Endothelial cell of umbilical vein (primary cell): ENCODE measurements at regions not wholly inside any gene's neighbourhood (a gene's known extent, or its start where the extent isn't known, plus 50 kb on each side); places are given as distances from the start of the nearest gene placed in this dataset.

Experiments
- BruUV-seq: library from RNA; stranded (reverse); fragments of 400-500 nt; replicated peaks from 2 replicates; lab custom pipeline; 2021; lab: Mats Ljungman, UMichigan
- CTCF ChIA-PET: fragments of 300-600, 350-600 bp; sonication (Branson Sonifier 250); formaldehyde crosslinking; loops from one replicate; lab custom pipeline; 2021; ENCODE audit warnings: antibody characterized with exemption, inconsistent platforms; lab: Charles Lee
- POLR2A ChIA-PET: fragments of 300-600, 350-600 bp; sonication (Branson Sonifier 250); formaldehyde crosslinking; loops from one replicate; lab custom pipeline; 2021; ENCODE audit warnings: antibody characterized with exemption, inconsistent platforms; lab: Charles Lee
- DNase-seq: peaks from one replicate; pipeline ENCODE4 v3.0.0-alpha.2; 2011; ENCODE audit warnings: low read depth, low spot score
- FAIRE-seq: peaks from 2 replicates; lab custom pipeline; 2011; peaks lifted over from hg19 to GRCh38; lab: Jason Lieb, UNC
- H2AFZ ChIP-seq: 2 replicates; pipeline ENCODE4 v1.6.0; 2012; ENCODE audit warnings: low read depth, low read length, control low read depth, inconsistent platforms
- H3K27ac ChIP-seq: 2 replicates; pipeline ENCODE4 v1.5.1; 2011; ENCODE audit warnings: low read depth, mild to moderate bottlenecking, control low read depth, low read length, moderate library complexity; ENCODE audit not compliant: insufficient read depth
- H3K27me3 ChIP-seq, 2 experiments: 2 replicates each; pipeline versions ENCODE4 v1.6.0 to v1.6.1; 2011; ENCODE audit warnings: low read length in 2 of 2, mixed read lengths in 1 of 2; ENCODE audit not compliant: control insufficient read depth in 2 of 2, insufficient read depth in 2 of 2
- H3K36me3 ChIP-seq, 2 experiments: 2 replicates in 1 of 2; 3 replicates in 1 of 2; pipeline ENCODE4 v1.5.1; 2011; ENCODE audit warnings: low read length in 2 of 2, mild to moderate bottlenecking in 1 of 2, moderate library complexity in 1 of 2; ENCODE audit not compliant: control insufficient read depth in 2 of 2, insufficient read depth in 2 of 2; ENCODE audit errors: extremely low read depth in 1 of 2
- H3K4me1 ChIP-seq: 3 replicates; pipeline ENCODE4 v1.5.1; 2011; ENCODE audit warnings: mild to moderate bottlenecking, low read length; ENCODE audit not compliant: control insufficient read depth, insufficient read depth; ENCODE audit errors: extremely low read depth
- H3K4me2 ChIP-seq: 2 replicates; pipeline ENCODE4 v1.6.1; 2011; ENCODE audit warnings: low read length, control low read depth, mixed read lengths; ENCODE audit not compliant: insufficient read depth
- H3K4me3 ChIP-seq, 3 experiments: fragments of 200-600 bp in 1 of 3; sonication (generic), shearing (Covaris generic) in 1 of 3; replicated peaks in 1 of 3; 2 replicates each; pipeline ENCODE4 v1.5.1; 2011 to 2016; ENCODE audit warnings: control low read depth in 3 of 3, low read length in 3 of 3, mild to moderate bottlenecking in 2 of 3, inconsistent platforms in 1 of 3, low read depth in 1 of 3, moderate library complexity in 1 of 3; ENCODE audit not compliant: insufficient read depth in 1 of 3
- H3K79me2 ChIP-seq: 2 replicates; pipeline ENCODE4 v1.6.0; 2012; ENCODE audit warnings: low read length, inconsistent platforms; ENCODE audit not compliant: control insufficient read depth, insufficient read depth
- H3K9ac ChIP-seq: replicated peaks from 2 replicates; pipeline ENCODE3; 2011; ENCODE audit warnings: low read length, control low read depth; ENCODE audit not compliant: insufficient read depth; ENCODE audit errors: extremely low read depth
- H3K9me1 ChIP-seq: replicated peaks from 3 replicates; pipeline ENCODE4 v1.6.0; 2011; ENCODE audit warnings: mild to moderate bottlenecking, low read length; ENCODE audit not compliant: control insufficient read depth, insufficient read depth; ENCODE audit errors: extremely low read depth
- H3K9me3 ChIP-seq: replicated peaks from 2 replicates; pipeline ENCODE4 v1.5.1; 2012; ENCODE audit warnings: low read length, inconsistent platforms; ENCODE audit not compliant: control insufficient read depth, insufficient read depth
- H4K20me1 ChIP-seq: replicated peaks from 2 replicates; pipeline ENCODE3; 2011; ENCODE audit warnings: mild to moderate bottlenecking, low read length; ENCODE audit not compliant: control insufficient read depth, insufficient read depth; ENCODE audit errors: extremely low read depth
- EZH2 ChIP-seq: IDR thresholded peaks from 2 replicates; pipeline ENCODE4 v1.6.1; 2012; ENCODE audit warnings: borderline replicate concordance, low read depth, mild to moderate bottlenecking, moderate library complexity, low read length, inconsistent platforms; ENCODE audit not compliant: severe bottlenecking
- FOS ChIP-seq: IDR thresholded peaks from 2 replicates; pipeline ENCODE4 v1.6.1; 2011; ENCODE audit warnings: mild to moderate bottlenecking, low read length, moderate library complexity, borderline replicate concordance; ENCODE audit not compliant: insufficient read depth
- GATA2 ChIP-seq: IDR thresholded peaks from 2 replicates; pipeline ENCODE4 v1.7.0; 2011; ENCODE audit warnings: low read depth, mild to moderate bottlenecking, moderate library complexity, mixed read lengths, low read length; ENCODE audit not compliant: insufficient read length, insufficient read depth
- JUN ChIP-seq: IDR thresholded peaks from 2 replicates; pipeline ENCODE4 v1.6.1; 2011; ENCODE audit warnings: borderline replicate concordance, low read depth; ENCODE audit not compliant: insufficient read length, insufficient read depth
- MAX ChIP-seq: IDR thresholded peaks from 2 replicates; pipeline ENCODE4 v1.6.1; 2011; ENCODE audit not compliant: insufficient read depth, insufficient read length
- MYC ChIP-seq: IDR thresholded peaks from one replicate; pipeline ENCODE4 v1.6.1; 2011; ENCODE audit warnings: mild to moderate bottlenecking, low read depth, low read length
- POLR2A ChIP-seq: IDR thresholded peaks from 2 replicates; pipeline ENCODE4 v1.6.1; 2012; ENCODE audit warnings: low read depth, mild to moderate bottlenecking, control low read depth, low read length
- POLR2AphosphoS5 ChIP-seq: IDR thresholded peaks from 2 replicates; pipeline ENCODE4 v1.6.1; 2012; ENCODE audit warnings: low read depth, mild to moderate bottlenecking, control low read depth, low read length, moderate library complexity; ENCODE audit not compliant: insufficient read depth
- dilution Hi-C: fragments of 300-500 bp; cut with MboI; formaldehyde crosslinking; loops from one replicate; pipeline ENCODE4 v1.15.0; 2019; ENCODE audit warnings: low sequenced_read_pairs; ENCODE audit not compliant: extremely low pct_ligation_motif_present
- intact Hi-C: fragments of 100-400 bp; cut with micrococcal nuclease; formaldehyde crosslinking; loops from one replicate; pipeline ENCODE4 v1.10.0; 2022
- TF ChIP-seq, protein P1 (sequence below), 2 donors: IDR thresholded peaks; 1 replicate in 1 of 2; 2 replicates in 1 of 2; pipeline ENCODE4 v1.5.1; 2011; ENCODE audit warnings: low read length in 2 of 2, mild to moderate bottlenecking in 2 of 2, moderate library complexity in 2 of 2, control low read depth in 1 of 2, inconsistent platforms in 1 of 2, low read depth in 1 of 2; ENCODE audit not compliant: insufficient read depth in 1 of 2; ENCODE audit errors: extremely low read depth in 1 of 2

- no peaks in the 10 kb centered on the region for H4K20me1 ChIP-seq
- no TSS peak for BruUV-seq
- no peak overlapping the region for H3K27ac ChIP-seq
- no peaks in the 10 kb centered on the region for H3K36me3 ChIP-seq
- intact Hi-C loops, result no loop called here
- TF ChIP-seq, protein P1, sequence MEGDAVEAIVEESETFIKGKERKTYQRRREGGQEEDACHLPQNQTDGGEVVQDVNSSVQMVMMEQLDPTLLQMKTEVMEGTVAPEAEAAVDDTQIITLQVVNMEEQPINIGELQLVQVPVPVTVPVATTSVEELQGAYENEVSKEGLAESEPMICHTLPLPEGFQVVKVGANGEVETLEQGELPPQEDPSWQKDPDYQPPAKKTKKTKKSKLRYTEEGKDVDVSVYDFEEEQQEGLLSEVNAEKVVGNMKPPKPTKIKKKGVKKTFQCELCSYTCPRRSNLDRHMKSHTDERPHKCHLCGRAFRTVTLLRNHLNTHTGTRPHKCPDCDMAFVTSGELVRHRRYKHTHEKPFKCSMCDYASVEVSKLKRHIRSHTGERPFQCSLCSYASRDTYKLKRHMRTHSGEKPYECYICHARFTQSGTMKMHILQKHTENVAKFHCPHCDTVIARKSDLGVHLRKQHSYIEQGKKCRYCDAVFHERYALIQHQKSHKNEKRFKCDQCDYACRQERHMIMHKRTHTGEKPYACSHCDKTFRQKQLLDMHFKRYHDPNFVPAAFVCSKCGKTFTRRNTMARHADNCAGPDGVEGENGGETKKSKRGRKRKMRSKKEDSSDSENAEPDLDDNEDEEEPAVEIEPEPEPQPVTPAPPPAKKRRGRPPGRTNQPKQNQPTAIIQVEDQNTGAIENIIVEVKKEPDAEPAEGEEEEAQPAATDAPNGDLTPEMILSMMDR (IDR thresholded peaks at IDR 0.05; ENCODE audit: extremely low read depth in 1 of 2, insufficient read depth in 1 of 2, low read depth in 1 of 2, low read length in 2 of 2), result no peak
- TF ChIP-seq MYC (no peak), JUN (no peak), EZH2 (no peak), POLR2A (no peak), POLR2AphosphoS5 (no peak)
- H3K4me3 ChIP-seq, result no peak overlapping the region
- DNase-seq (no peak), FAIRE-seq (no peak)
- no peaks in the 10 kb centered on the region for H3K4me1 ChIP-seq
- no peaks in the 10 kb centered on the region for H3K9me1 ChIP-seq
- H3K9ac ChIP-seq, result no peak overlapping the region
- ChIA-PET POLR2A (no interaction called here), CTCF (interaction anchor here (1.0 to 1.8 kb wide), 2 partner anchors 13 to 15 kb away, joined by 3 to 5 read pairs; no protein-coding TSS in a partner anchor)
- H3K4me2 ChIP-seq, result no peak overlapping the region
- H2AFZ ChIP-seq, result no peak overlapping the region
- dilution Hi-C loops, result no loop called here
- no peaks in the 10 kb centered on the region for H3K79me2 ChIP-seq
- peaks cover 4 to 7% of the 10 kb centered on the region in 2 experiments for H3K27me3 ChIP-seq
- H3K9me3 ChIP-seq, result no peaks in the 10 kb centered on the region
Measured at GRCh38 chr14:61218157-61218556, 63.0 kb downstream of the TMEM30B start.

- Histone ChIP-seq H3K79me2 (no peaks in the 10 kb centered on the region), H3K36me3 (no peaks in the 10 kb centered on the region), H3K9ac (no peak overlapping the region), H2AFZ (no peak overlapping the region), H3K9me3 (no peaks in the 10 kb centered on the region), H3K4me3 (no peak overlapping the region), H3K9me1 (no peaks in the 10 kb centered on the region), H3K4me2 (no peak overlapping the region), H4K20me1 (no peaks in the 10 kb centered on the region), H3K27me3 (peaks cover 2 to 5% of the 10 kb centered on the region in 2 experiments), H3K27ac (no peak overlapping the region), H3K4me1 (no peaks in the 10 kb centered on the region)
- DNase-seq (no peak), FAIRE-seq (no peak)
- intact Hi-C loops, result no loop called here
- no peak for TF ChIP-seq GATA2
- TF ChIP-seq POLR2A, result no peak
- no peak for TF ChIP-seq MYC
- no peak for TF ChIP-seq JUN
- TF ChIP-seq FOS, result no peak
- TF ChIP-seq, protein P1 (IDR thresholded peaks at IDR 0.05; ENCODE audit: extremely low read depth in 1 of 2, insufficient read depth in 1 of 2, low read depth in 1 of 2, low read length in 2 of 2), result no peak
- TF ChIP-seq POLR2AphosphoS5, result no peak
- TF ChIP-seq MAX, result no peak
- TF ChIP-seq EZH2, result no peak
- CTCF ChIA-PET, result interaction anchor here (1.8 kb wide), 1 partner anchor 19 kb away, joined by 5 read pairs; no protein-coding TSS in a partner anchor
- POLR2A ChIA-PET, result no interaction called here
- no TSS peak for BruUV-seq
- dilution Hi-C loops, result no loop called here
Measured at GRCh38 chr14:61217516-61217915, 63.6 kb downstream of the TMEM30B start.
